ENCODE measurements at regions not wholly inside any gene's neighbourhood (a gene's known extent, or its start where the extent isn't known, plus 50 kb on each side); places are given as distances from the start of the nearest gene placed in this dataset.

- H3K27me3 ChIP-seq, result peaks cover 19% of the 10 kb centered on the region
- no peaks in the 10 kb centered on the region for H3K4me1 ChIP-seq (ENCODE audit: control insufficient read depth in 1 of 2, insufficient read depth in 1 of 2, low read depth in 1 of 2, low read length in 1 of 2)
- H3K4me3 ChIP-seq (ENCODE audit: low read depth in 1 of 2, low read length in 1 of 2), result no peak overlapping the region
- TF ChIP-seq, protein P1, sequence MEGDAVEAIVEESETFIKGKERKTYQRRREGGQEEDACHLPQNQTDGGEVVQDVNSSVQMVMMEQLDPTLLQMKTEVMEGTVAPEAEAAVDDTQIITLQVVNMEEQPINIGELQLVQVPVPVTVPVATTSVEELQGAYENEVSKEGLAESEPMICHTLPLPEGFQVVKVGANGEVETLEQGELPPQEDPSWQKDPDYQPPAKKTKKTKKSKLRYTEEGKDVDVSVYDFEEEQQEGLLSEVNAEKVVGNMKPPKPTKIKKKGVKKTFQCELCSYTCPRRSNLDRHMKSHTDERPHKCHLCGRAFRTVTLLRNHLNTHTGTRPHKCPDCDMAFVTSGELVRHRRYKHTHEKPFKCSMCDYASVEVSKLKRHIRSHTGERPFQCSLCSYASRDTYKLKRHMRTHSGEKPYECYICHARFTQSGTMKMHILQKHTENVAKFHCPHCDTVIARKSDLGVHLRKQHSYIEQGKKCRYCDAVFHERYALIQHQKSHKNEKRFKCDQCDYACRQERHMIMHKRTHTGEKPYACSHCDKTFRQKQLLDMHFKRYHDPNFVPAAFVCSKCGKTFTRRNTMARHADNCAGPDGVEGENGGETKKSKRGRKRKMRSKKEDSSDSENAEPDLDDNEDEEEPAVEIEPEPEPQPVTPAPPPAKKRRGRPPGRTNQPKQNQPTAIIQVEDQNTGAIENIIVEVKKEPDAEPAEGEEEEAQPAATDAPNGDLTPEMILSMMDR (IDR thresholded peaks at IDR 0.05), result no peak
- no peaks in the 10 kb centered on the region for H3K9me3 ChIP-seq
- no peaks in the 10 kb centered on the region for H3K36me3 ChIP-seq
- no peak overlapping the region for H3K27ac ChIP-seq
Observed at GRCh38 chr20:48538856-48539255, 288.9 kb downstream of the PREX1 start.

GRCh38 chr20:48538058-48538825, 289.6 kb downstream of the PREX1 start:
- Histone ChIP-seq H3K27ac (no peak overlapping the region), H3K27me3 (peaks cover 17% of the 10 kb centered on the region), H3K36me3 (no peaks in the 10 kb centered on the region), H3K4me1 (ENCODE audit: control insufficient read depth in 1 of 2, insufficient read depth in 1 of 2, low read depth in 1 of 2, low read length in 1 of 2) (no peaks in the 10 kb centered on the region), H3K9me3 (no peaks in the 10 kb centered on the region), H3K4me3 (ENCODE audit: low read depth in 1 of 2, low read length in 1 of 2) (no peak overlapping the region)
- TF ChIP-seq, protein P1 (IDR thresholded peaks at IDR 0.05), result no peak

DNA sequence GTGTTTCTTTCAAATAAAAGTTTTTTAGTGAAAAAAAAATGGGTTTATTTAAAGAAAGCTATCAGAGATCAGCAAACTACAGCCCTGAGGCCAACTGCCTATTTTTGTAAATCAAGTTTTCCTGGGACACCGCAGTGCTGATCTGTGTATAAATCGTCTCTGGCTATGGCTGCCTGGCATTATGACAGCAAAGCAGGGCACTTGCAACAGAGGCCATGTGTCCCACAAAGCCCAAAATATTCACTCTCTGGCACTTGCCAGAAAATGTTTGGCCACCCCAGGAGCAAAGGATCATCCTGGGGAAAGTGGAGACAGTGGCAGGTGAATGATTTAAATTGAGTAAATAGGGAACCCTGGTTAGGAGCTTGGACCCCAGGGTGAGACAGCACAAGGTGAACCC, 291.6 kb downstream of the PREX1 start:
- H3K27me3 ChIP-seq, result peaks cover 3% of the 10 kb centered on the region
- H3K9me3 ChIP-seq, result no peaks in the 10 kb centered on the region
- no peak overlapping the region for H3K4me3 ChIP-seq (ENCODE audit: low read depth in 1 of 2, low read length in 1 of 2)
- no peak overlapping the region for H3K27ac ChIP-seq
- H3K4me1 ChIP-seq (ENCODE audit: control insufficient read depth in 1 of 2, insufficient read depth in 1 of 2, low read depth in 1 of 2, low read length in 1 of 2), result no peaks in the 10 kb centered on the region
- H3K36me3 ChIP-seq, result no peaks in the 10 kb centered on the region
- TF ChIP-seq, protein P1 (IDR thresholded peaks at IDR 0.05), result no peak

DNA sequence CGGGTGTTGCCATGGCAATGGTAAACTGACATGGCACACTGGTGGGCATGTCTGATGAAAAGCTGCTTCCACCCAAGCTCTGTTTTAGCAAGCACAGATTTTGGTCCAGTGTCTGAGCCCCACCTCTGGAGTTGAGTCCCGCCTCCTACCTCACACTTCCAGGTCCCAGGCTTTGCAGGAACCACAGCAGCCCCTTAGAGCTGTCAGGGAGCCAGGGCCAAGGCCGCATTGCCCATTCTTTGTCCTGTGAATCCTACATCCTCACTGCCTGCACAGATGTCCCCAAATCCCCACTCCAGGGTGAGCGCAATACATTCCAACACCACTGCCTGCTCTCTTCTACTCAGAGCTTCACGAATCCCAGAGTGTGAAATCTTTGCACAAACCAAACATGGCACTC, 292.2 kb downstream of the PREX1 start:
- TF ChIP-seq, protein P1 (IDR thresholded peaks at IDR 0.05), result no peak
- Histone ChIP-seq H3K4me1 (ENCODE audit: control insufficient read depth in 1 of 2, insufficient read depth in 1 of 2, low read depth in 1 of 2, low read length in 1 of 2) (no peaks in the 10 kb centered on the region), H3K4me3 (ENCODE audit: low read depth in 1 of 2, low read length in 1 of 2) (no peak overlapping the region), H3K27ac (no peak overlapping the region), H3K36me3 (no peaks in the 10 kb centered on the region), H3K9me3 (no peaks in the 10 kb centered on the region), H3K27me3 (no peaks in the 10 kb centered on the region)

GRCh38 chr20:48532028-48532427, 295.8 kb downstream of the PREX1 start:
- no peaks in the 10 kb centered on the region for H3K27me3 ChIP-seq
- no peaks in the 10 kb centered on the region for H3K36me3 ChIP-seq
- no peaks in the 10 kb centered on the region for H3K9me3 ChIP-seq
- H3K27ac ChIP-seq, result no peak overlapping the region
- TF ChIP-seq, protein P1 (IDR thresholded peaks at IDR 0.05), result no peak
- H3K4me1 ChIP-seq (ENCODE audit: control insufficient read depth in 1 of 2, insufficient read depth in 1 of 2, low read depth in 1 of 2, low read length in 1 of 2), result no peaks in the 10 kb centered on the region
- no peak overlapping the region for H3K4me3 ChIP-seq (ENCODE audit: low read depth in 1 of 2, low read length in 1 of 2)
